ENCODE measurements at regions not wholly inside any gene's neighbourhood (a gene's known extent, or its start where the extent isn't known, plus 50 kb on each side); places are given as distances from the start of the nearest gene placed in this dataset.

- peaks cover 28% of the 10 kb centered on the region for H3K4me1 Mint-ChIP-seq
- no peaks in the 10 kb centered on the region for H3K9me3 Mint-ChIP-seq
- H3K36me3 Mint-ChIP-seq: no peaks in the 10 kb centered on the region
- no peak overlapping the region for H3K27ac Mint-ChIP-seq
- H3K4me3 Mint-ChIP-seq: no peak overlapping the region
- TF ChIP-seq, protein P1, sequence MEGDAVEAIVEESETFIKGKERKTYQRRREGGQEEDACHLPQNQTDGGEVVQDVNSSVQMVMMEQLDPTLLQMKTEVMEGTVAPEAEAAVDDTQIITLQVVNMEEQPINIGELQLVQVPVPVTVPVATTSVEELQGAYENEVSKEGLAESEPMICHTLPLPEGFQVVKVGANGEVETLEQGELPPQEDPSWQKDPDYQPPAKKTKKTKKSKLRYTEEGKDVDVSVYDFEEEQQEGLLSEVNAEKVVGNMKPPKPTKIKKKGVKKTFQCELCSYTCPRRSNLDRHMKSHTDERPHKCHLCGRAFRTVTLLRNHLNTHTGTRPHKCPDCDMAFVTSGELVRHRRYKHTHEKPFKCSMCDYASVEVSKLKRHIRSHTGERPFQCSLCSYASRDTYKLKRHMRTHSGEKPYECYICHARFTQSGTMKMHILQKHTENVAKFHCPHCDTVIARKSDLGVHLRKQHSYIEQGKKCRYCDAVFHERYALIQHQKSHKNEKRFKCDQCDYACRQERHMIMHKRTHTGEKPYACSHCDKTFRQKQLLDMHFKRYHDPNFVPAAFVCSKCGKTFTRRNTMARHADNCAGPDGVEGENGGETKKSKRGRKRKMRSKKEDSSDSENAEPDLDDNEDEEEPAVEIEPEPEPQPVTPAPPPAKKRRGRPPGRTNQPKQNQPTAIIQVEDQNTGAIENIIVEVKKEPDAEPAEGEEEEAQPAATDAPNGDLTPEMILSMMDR (IDR thresholded peaks at IDR 0.05; ENCODE audit: unreplicated experiment): no peak
- peaks cover 3% of the 10 kb centered on the region for H3K27me3 Mint-ChIP-seq (ENCODE audit: low read depth)
- DNase-seq (ENCODE audit: low spot score in 2 of 2, unreplicated experiment in 2 of 2): no peak
These were observed 189.0 kb upstream of the HES1 start for GRCh38 chr3:193946945-193947344.

GRCh38 chr3:193947596-193947995, 188.4 kb upstream of the HES1 start:
- TF ChIP-seq, protein P1 (IDR thresholded peaks at IDR 0.05; ENCODE audit: unreplicated experiment): no peak
- no peak overlapping the region for H3K27ac Mint-ChIP-seq
- H3K36me3 Mint-ChIP-seq: no peaks in the 10 kb centered on the region
- H3K4me3 Mint-ChIP-seq: no peak overlapping the region
- H3K4me1 Mint-ChIP-seq: peaks cover 28% of the 10 kb centered on the region
- H3K27me3 Mint-ChIP-seq (ENCODE audit: low read depth): peaks cover 3% of the 10 kb centered on the region
- peaks cover 6% of the 10 kb centered on the region for H3K9me3 Mint-ChIP-seq
- no peak for DNase-seq (ENCODE audit: low spot score in 2 of 2, unreplicated experiment in 2 of 2)

DNA sequence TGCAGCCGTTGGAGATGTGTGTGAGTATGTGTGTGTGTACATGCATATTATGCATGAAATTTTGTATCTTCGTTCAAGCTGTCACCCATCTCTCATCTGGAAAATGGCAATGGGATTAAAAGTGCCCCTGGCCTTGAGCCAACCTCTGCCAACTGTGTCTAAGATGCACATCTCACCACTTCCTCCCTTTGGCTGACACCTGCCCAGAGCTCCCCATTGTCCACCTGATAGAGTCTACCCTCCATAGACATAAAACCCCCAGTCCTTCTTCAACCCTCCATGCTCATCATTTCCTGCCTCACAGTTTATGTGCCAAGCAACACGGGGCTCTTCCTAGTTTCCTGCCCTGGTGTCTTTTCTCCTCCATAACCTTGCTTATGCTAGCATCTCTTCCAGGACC, 187.5 kb upstream of the HES1 start:
- Mint-ChIP-seq H3K4me3 (no peak overlapping the region), H3K36me3 (peaks cover 1% of the 10 kb centered on the region), H3K27me3 (ENCODE audit: low read depth) (peaks cover 3% of the 10 kb centered on the region), H3K9me3 (peaks cover 15% of the 10 kb centered on the region), H3K27ac (no peak overlapping the region), H3K4me1 (peaks cover 23% of the 10 kb centered on the region)
- DNase-seq (ENCODE audit: low spot score in 2 of 2, unreplicated experiment in 2 of 2): no peak
- TF ChIP-seq, protein P1 (IDR thresholded peaks at IDR 0.05; ENCODE audit: unreplicated experiment): no peak

GRCh38 chr3:193951859-193952258, 184.1 kb upstream of the HES1 start:
- Mint-ChIP-seq H3K4me1 (peaks cover 9% of the 10 kb centered on the region), H3K27me3 (ENCODE audit: low read depth) (no peaks in the 10 kb centered on the region), H3K9me3 (peaks cover 43% of the 10 kb centered on the region), H3K27ac (no peak overlapping the region), H3K36me3 (peaks cover 17% of the 10 kb centered on the region), H3K4me3 (no peak overlapping the region)
- TF ChIP-seq, protein P1 (IDR thresholded peaks at IDR 0.05; ENCODE audit: unreplicated experiment): no peak
- DNase-seq (ENCODE audit: low spot score in 2 of 2, unreplicated experiment in 2 of 2): no peak

DNA sequence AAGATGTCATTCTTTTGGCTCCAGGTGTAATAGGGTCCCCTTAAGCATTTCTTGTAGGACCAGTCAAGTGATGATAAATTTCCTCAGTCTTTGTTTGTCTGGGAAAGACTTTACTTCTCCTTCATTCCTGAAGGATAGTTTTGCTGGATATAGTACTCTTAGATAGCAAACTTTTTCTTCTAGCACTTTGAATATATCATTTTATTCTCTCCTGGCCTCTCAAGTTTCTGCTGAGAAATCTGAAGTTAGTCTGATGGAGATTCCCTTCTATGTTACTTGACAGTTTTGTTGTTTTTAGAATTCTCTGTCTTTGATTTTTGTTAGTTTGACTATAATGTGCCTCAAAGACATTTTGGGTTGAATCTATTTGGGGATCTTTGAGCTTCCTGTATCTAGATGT, 181.2 kb upstream of the HES1 start:
- Mint-ChIP-seq H3K27ac (no peak overlapping the region), H3K36me3 (peaks cover 17% of the 10 kb centered on the region), H3K4me1 (peaks cover 10% of the 10 kb centered on the region), H3K4me3 (no peak overlapping the region), H3K27me3 (ENCODE audit: low read depth) (no peaks in the 10 kb centered on the region), H3K9me3 (peaks cover 43% of the 10 kb centered on the region)
- TF ChIP-seq, protein P1 (IDR thresholded peaks at IDR 0.05; ENCODE audit: unreplicated experiment): no peak
- no peak for DNase-seq (ENCODE audit: low spot score in 2 of 2, unreplicated experiment in 2 of 2)

GRCh38 chr3:193955719-193956118, 180.2 kb upstream of the HES1 start:
- Mint-ChIP-seq H3K4me3 (no peak overlapping the region), H3K27ac (no peak overlapping the region), H3K9me3 (peaks cover 43% of the 10 kb centered on the region), H3K27me3 (ENCODE audit: low read depth) (no peaks in the 10 kb centered on the region), H3K4me1 (peaks cover 18% of the 10 kb centered on the region), H3K36me3 (peaks cover 17% of the 10 kb centered on the region)
- DNase-seq (ENCODE audit: low spot score in 2 of 2, unreplicated experiment in 2 of 2): no peak
- TF ChIP-seq, protein P1 (IDR thresholded peaks at IDR 0.05; ENCODE audit: unreplicated experiment): no peak
